Stimulated activated naive CD8-positive, alpha-beta T cell treated with anti-CD3 and anti-CD28 coated beads, Interleukin-15, amount 100 ng/mL, for 72 hours (primary cell): ENCODE measurements at regions not wholly inside any gene's neighbourhood (a gene's known extent, or its start where the extent isn't known, plus 50 kb on each side); places are given as distances from the start of the nearest gene placed in this dataset.
"Not testable (repeated sequence)": the region's sequence is repeated elsewhere in the genome, so short reads cannot be mapped to it uniquely, and the experiment has no call there.

Experiments
- ATAC-seq: fragments of 150-1000 bp; cut with Tn5 transposase; 2 replicates; pipeline ENCODE4 v1.10.0; 2021; ENCODE audit warnings: mild to moderate bottlenecking, moderate library complexity
- DNase-seq, 2 donors: peaks; one replicate each; pipeline ENCODE4 v3.0.0; 2021 to 2022
- H3K27ac Mint-ChIP-seq, 2 donors: one replicate each; pipeline ENCODE4 v1.8.0; 2022; ENCODE audit warnings: mild to moderate bottlenecking in 2 of 2, mixed read lengths in 2 of 2, moderate library complexity in 2 of 2
- H3K27me3 Mint-ChIP-seq: one replicate; pipeline ENCODE4 v1.8.0; 2022; ENCODE audit warnings: mixed read lengths
- H3K4me1 Mint-ChIP-seq: one replicate; pipeline ENCODE4 v1.8.0; 2022; ENCODE audit warnings: mild to moderate bottlenecking, mixed read lengths
- H3K4me3 Mint-ChIP-seq, 2 donors: one replicate each; pipeline ENCODE4 v1.8.0; 2022; ENCODE audit warnings: mild to moderate bottlenecking in 2 of 2, mixed read lengths in 2 of 2, moderate library complexity in 1 of 2
- H3K9me3 Mint-ChIP-seq, 2 donors: one replicate each; pipeline ENCODE4 v1.8.0; 2022; ENCODE audit warnings: mixed read lengths in 2 of 2

DNA sequence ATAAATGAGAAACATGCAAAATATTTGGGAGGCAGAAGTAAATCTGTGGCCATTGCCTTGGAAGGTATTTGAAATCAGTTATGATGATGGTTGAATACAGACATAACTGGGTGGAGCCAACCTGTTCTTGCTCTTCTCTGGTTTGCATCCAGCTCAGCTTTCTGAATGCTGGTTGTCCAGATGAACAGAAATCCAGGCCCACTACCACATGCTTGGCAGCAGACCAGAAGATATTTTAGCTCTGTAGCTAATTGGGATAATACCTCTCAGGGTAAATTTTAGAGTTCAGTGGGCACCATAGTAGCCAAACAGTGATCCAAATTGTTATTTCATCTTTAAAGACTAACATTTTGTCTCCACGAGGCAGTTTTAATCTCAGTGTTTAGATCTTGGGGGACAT lies 308.3 kb downstream of the RAB38 start:
- ATAC-seq (no peak), DNase-seq (no peak)
- H3K4me3 Mint-ChIP-seq = no peak overlapping the region
- H3K4me1 Mint-ChIP-seq = no peaks in the 10 kb centered on the region
- no peaks in the 10 kb centered on the region for H3K9me3 Mint-ChIP-seq
- no peak overlapping the region for H3K27ac Mint-ChIP-seq
- H3K27me3 Mint-ChIP-seq = no peaks in the 10 kb centered on the region

GRCh38 chr11:87861030-87861429 lies 314.2 kb downstream of the RAB38 start:
- ATAC-seq = no peak
- no peak overlapping the region for H3K4me3 Mint-ChIP-seq
- no peak overlapping the region for H3K27ac Mint-ChIP-seq
- H3K9me3 Mint-ChIP-seq = no peaks in the 10 kb centered on the region
- no peak for DNase-seq
- H3K27me3 Mint-ChIP-seq = no peaks in the 10 kb centered on the region
- no peaks in the 10 kb centered on the region for H3K4me1 Mint-ChIP-seq

- ATAC-seq (no peak), DNase-seq (no peak)
- H3K27ac Mint-ChIP-seq = no peak overlapping the region
- no peaks in the 10 kb centered on the region for H3K9me3 Mint-ChIP-seq
- no peaks in the 10 kb centered on the region for H3K27me3 Mint-ChIP-seq
- no peak overlapping the region for H3K4me3 Mint-ChIP-seq
- H3K4me1 Mint-ChIP-seq = no peaks in the 10 kb centered on the region
These were observed 315.6 kb downstream of the RAB38 start for GRCh38 chr11:87859636-87860035.

DNA sequence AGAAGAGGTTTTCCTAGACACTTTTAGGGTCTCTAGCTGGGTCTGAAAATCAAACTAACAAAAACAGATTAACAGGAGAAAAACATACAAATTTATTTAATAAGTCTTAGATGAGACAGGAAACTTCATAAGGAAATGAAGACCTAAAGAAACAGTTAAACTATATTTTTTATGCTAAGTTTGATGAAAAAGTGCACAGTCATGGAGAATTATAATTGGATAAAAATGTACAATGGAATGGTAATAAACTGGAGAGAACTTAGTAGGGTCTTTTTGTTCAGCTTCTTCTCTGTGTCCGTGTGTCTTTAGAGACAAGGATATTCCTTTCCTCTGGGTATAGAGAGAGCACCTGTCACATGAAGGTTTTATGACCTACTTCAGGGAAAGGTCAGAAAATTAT lies 323.4 kb downstream of the RAB38 start:
- H3K4me3 Mint-ChIP-seq = no peak overlapping the region
- H3K4me1 Mint-ChIP-seq = no peaks in the 10 kb centered on the region
- DNase-seq (no peak), ATAC-seq (no peak)
- no peak overlapping the region for H3K27ac Mint-ChIP-seq
- no peaks in the 10 kb centered on the region for H3K9me3 Mint-ChIP-seq
- H3K27me3 Mint-ChIP-seq = no peaks in the 10 kb centered on the region

GRCh38 chr11:87851234-87851633 lies 324.0 kb downstream of the RAB38 start:
- Mint-ChIP-seq H3K4me1 (no peaks in the 10 kb centered on the region), H3K4me3 (no peak overlapping the region), H3K9me3 (no peaks in the 10 kb centered on the region), H3K27me3 (no peaks in the 10 kb centered on the region), H3K27ac (no peak overlapping the region)
- no peak for DNase-seq
- ATAC-seq = no peak

DNA sequence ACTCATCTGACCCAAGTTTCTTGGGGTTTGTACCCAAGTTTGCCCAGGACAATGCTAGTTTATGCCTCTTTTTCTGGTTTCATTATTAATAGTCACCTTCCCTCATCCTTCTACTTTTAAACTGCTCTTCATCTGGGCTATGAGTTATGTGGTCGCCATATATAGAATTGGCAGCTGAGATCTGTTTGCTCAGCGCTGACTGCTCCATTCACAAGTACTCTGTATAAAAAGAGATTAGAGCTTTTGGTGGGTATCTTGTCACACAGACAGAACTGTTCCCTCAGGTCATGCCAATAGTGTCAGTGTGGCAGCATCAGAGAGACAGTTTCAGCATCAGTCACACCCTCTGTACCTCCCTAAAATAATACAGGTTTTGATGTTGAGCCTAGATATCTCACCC lies 326.0 kb downstream of the RAB38 start:
- Mint-ChIP-seq H3K27me3 (no peaks in the 10 kb centered on the region), H3K27ac (no peak overlapping the region), H3K4me1 (no peaks in the 10 kb centered on the region), H3K4me3 (no peak overlapping the region), H3K9me3 (no peaks in the 10 kb centered on the region)
- ATAC-seq (no peak), DNase-seq (no peak)

- no peak for ATAC-seq
- H3K27ac Mint-ChIP-seq = no peak overlapping the region
- no peaks in the 10 kb centered on the region for H3K27me3 Mint-ChIP-seq
These were observed 334.5 kb downstream of the RAB38 start for GRCh38 chr11:87840786-87841185.

DNA sequence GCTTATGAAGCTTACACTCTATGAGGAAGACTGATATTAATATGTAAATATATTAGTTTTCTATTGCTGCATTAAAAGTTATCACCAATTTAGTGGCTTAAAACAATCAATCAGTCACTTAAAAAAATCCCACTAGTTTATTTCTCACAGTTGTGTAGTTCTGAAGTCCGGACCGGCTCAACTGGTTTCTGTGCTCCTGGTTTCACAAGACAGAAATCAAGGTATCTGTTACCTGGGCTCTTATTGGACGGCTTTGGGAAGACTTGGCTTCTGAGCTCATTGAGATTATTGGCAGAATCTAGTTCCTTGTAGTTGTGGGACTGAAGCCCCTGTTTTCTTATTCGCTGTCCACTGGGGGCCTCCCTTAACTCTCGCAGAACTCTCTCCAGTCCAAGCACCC lies 343.0 kb downstream of the RAB38 start:
- DNase-seq = no peak
- Mint-ChIP-seq H3K9me3 (peaks cover 0 to 7% of the 10 kb centered on the region in 2 donors), H3K27me3 (no peaks in the 10 kb centered on the region), H3K4me3 (no peak overlapping the region), H3K4me1 (no peaks in the 10 kb centered on the region), H3K27ac (no peak overlapping the region)
- no peak for ATAC-seq

More at GRCh38 chr11:87840786-87841185, 334.5 kb downstream of the RAB38 start:
- Mint-ChIP-seq H3K9me3 (peaks cover 0 to 17% of the 10 kb centered on the region in 2 donors), H3K4me3 (no peak overlapping the region), H3K4me1 (no peaks in the 10 kb centered on the region)
- no peak for DNase-seq

GRCh38 chr11:87820011-87820410 lies 355.2 kb downstream of the RAB38 start:
- Mint-ChIP-seq H3K4me3 (no peak overlapping the region), H3K9me3 (peaks cover 4% of the 10 kb centered on the region in 2 donors), H3K27me3 (no peaks in the 10 kb centered on the region), H3K4me1 (no peaks in the 10 kb centered on the region), H3K27ac (no peak overlapping the region)
- no peak for DNase-seq
- ATAC-seq = no peak

GRCh38 chr11:87819151-87819550 lies 356.1 kb downstream of the RAB38 start:
- Mint-ChIP-seq H3K4me1 (no peaks in the 10 kb centered on the region), H3K9me3 (peaks cover 0 to 6% of the 10 kb centered on the region in 2 donors), H3K4me3 (no peak overlapping the region), H3K27me3 (no peaks in the 10 kb centered on the region), H3K27ac (no peak overlapping the region)
- ATAC-seq (no peak), DNase-seq (no peak)

DNA sequence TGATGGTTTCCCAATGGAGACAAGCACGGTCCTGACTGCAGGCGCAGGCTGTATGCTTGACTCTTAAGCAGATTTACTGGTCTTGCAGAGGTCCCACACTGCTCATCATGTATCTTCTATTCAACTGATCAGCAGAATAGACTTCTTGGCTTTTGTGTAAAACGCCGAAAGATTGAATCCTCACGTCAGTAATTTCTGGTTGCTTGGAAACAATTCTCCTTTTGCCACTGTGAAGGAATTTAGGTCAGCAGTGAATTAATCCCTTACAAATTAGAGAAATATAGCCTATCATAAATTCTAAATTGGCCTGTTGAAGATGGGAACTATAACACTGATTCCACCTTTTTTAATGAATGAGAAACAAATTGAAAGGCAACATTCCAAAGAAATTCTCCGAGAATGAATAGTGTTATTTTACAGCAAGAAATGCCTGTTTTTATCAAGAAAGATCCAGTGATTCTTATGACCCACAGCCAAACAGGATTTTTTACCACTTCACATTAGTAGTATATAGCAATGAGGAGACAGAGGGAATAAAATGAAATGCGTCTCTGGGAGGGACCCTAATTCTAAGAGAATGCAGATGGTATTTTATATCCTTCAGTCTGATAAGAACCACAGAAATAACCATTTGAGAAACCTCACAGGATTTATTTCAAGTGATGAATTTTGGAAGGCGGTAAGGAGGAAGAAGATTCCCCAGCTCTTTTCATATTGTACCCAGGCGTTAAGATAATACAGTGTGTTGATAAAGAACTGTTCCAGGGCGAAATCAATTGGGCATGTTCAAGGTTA lies 362.5 kb downstream of the RAB38 start:
- no peaks in the 10 kb centered on the region for H3K27me3 Mint-ChIP-seq

DNA sequence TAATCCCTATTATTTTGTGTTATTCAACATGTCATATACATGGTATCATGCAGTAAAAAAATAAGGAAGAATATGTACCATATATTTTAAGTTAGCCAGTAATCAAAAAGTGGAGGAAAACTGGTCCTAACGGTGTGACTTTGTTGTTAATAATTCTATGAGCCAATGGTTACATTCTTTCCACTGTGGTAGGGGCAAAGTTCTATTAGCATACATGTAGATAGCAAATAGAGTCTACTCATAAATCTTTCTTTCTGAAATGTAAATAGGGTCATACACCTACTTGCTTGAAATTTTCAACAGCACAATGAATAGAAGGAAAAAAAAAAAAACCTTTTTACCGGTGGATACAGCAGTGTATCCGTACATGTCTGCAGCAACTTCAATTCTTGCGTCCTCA lies 364.8 kb downstream of the RAB38 start:
- H3K4me3 Mint-ChIP-seq = no peak overlapping the region
- DNase-seq (no peak), ATAC-seq (no peak)
- H3K9me3 Mint-ChIP-seq = peaks cover 0 to 6% of the 10 kb centered on the region in 2 donors
- no peaks in the 10 kb centered on the region for H3K4me1 Mint-ChIP-seq
- H3K27me3 Mint-ChIP-seq = no peaks in the 10 kb centered on the region
- no peak overlapping the region for H3K27ac Mint-ChIP-seq

More for the DNA sequence above, 362.5 kb downstream of the RAB38 start:
- no peak overlapping the region for H3K27ac Mint-ChIP-seq
- H3K9me3 Mint-ChIP-seq = peaks cover 0 to 6% of the 10 kb centered on the region in 2 donors
- DNase-seq = no peak
- no peaks in the 10 kb centered on the region for H3K4me1 Mint-ChIP-seq
- no peak overlapping the region for H3K4me3 Mint-ChIP-seq
- ATAC-seq = no peak

DNA sequence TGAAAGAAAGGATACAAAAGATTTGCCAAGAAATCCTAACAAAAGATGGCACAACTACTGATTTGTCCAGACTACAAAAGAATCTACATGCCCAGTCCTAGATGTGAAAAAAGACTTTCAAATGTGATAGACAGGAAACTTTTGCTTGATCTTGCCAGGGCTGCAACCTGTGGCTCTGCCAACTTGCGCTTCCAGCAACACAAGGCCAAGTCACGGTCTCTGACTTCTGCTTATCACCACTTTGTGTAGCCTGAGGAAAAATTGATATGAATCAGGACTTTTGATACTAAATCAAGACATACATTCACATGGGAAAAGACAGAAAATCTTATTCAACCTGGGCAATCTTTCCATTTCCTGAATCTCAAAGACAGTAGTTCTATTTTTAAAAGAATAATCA lies 366.0 kb downstream of the RAB38 start:
- DNase-seq (no peak), ATAC-seq (no peak)
- Mint-ChIP-seq H3K27me3 (no peaks in the 10 kb centered on the region), H3K27ac (no peak overlapping the region), H3K4me1 (no peaks in the 10 kb centered on the region), H3K4me3 (no peak overlapping the region), H3K9me3 (no peaks in the 10 kb centered on the region)

DNA sequence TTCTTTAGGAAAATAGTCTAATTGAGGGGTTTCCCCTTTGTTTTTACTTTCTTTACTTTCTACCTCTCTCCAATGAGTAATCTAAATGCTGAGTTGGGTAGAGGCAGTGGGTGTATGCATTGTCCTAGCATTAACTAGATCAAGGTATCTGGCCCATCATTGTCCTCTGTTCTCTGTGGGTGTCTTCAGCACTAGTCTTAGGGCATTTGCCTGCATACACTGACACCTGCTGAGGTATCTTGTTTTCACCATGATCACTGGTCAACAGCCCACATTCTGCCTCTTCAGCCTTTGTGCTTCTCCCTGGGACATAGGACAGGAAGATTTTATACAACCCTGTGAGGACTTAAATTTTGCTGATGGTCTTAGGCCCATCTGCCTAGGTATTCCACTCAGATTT lies 371.1 kb downstream of the RAB38 start:
- Mint-ChIP-seq H3K27me3 (no peaks in the 10 kb centered on the region), H3K27ac (no peak overlapping the region), H3K4me3 (no peak overlapping the region), H3K4me1 (no peaks in the 10 kb centered on the region), H3K9me3 (peaks cover 0 to 9% of the 10 kb centered on the region in 2 donors)
- DNase-seq (no peak), ATAC-seq (no peak)

DNA sequence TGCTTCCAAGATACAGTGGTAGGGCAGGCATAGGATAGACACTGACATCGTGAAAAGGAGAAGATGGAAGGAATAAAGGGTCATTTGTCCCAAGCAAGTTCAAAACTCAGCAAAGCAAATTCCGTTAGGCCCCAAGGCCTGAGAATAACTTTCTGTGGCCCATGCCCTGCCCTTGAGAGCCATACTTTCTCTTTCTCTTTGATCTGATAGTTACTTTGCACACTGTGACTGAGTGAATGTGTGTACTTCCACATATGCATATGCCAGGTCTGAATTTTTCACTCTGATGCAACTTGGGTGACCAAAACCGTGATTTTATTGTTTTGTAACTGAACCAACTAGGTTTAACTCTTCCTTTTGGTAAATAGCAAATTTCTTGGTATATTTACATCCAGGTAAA lies 371.5 kb downstream of the RAB38 start:
- no peak for ATAC-seq
- no peak for DNase-seq
- Mint-ChIP-seq H3K27ac (no peak overlapping the region), H3K27me3 (no peaks in the 10 kb centered on the region), H3K4me3 (no peak overlapping the region), H3K4me1 (no peaks in the 10 kb centered on the region), H3K9me3 (peaks cover 0 to 9% of the 10 kb centered on the region in 2 donors)

DNA sequence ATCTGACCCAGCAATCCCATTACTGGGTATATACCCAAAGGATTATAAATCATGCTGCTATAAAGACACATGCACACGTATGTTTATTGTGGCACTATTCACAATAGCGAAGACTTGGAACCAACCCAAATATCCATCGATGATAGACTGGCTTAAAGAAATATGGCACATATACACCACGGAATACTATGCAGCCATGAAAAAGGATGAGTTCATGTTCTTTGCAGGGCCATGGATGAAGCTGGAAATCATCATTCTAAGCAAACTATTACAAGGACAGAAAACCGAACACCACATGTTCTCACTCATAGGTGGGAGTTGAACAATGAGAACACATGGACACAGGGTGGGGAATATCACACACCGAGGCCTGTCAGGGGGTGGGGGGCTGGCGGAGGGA lies 390.4 kb downstream of the RAB38 start:
- not testable (repeated sequence) for DNase-seq, H3K27ac Mint-ChIP-seq, H3K9me3 Mint-ChIP-seq, H3K4me3 Mint-ChIP-seq, H3K27me3 Mint-ChIP-seq, H3K4me1 Mint-ChIP-seq, ATAC-seq

- Mint-ChIP-seq H3K27ac (no peak overlapping the region), H3K9me3 (no peaks in the 10 kb centered on the region), H3K27me3 (no peaks in the 10 kb centered on the region), H3K4me3 (no peak overlapping the region), H3K4me1 (no peaks in the 10 kb centered on the region)
- ATAC-seq (no peak), DNase-seq (no peak)
These were observed 395.2 kb downstream of the RAB38 start for GRCh38 chr11:87780068-87780413.
